ENCODE measurements at regions not wholly inside any gene's neighbourhood (a gene's known extent, or its start where the extent isn't known, plus 50 kb on each side); places are given as distances from the start of the nearest gene placed in this dataset.

GRCh38 chr2:155022531-155022930 is 324.0 kb downstream of the KCNJ3 start:
- TF ChIP-seq SIN3B (IDR thresholded peaks at IDR 0.05; ENCODE audit: low read depth) (no peak), CXXC5 (CRISPR knock-in tag; IDR thresholded peaks at IDR 0.05) (no peak), SRSF9 (IDR thresholded peaks at IDR 0.05; ENCODE audit: borderline replicate concordance, low read depth, low read length) (no peak), MCM7 (IDR thresholded peaks at IDR 0.05) (no peak), ZNF174 (CRISPR knock-in tag; IDR thresholded peaks at IDR 0.05) (no peak), KDM1A (IDR thresholded peaks at IDR 0.05) (no peak), CREBBP (IDR thresholded peaks at IDR 0.05; ENCODE audit: low read depth, low read length) (no peak), ZNF324 (CRISPR knock-in tag; IDR thresholded peaks at IDR 0.05) (no peak), KDM2B (CRISPR knock-in tag; IDR thresholded peaks at IDR 0.05) (no peak), ZNF143 (CRISPR knock-in tag; IDR thresholded peaks at IDR 0.05) (no peak), ZNF512 (tag; IDR thresholded peaks at IDR 0.05) (no peak), JUND (IDR thresholded peaks at IDR 0.05; ENCODE audit: borderline replicate concordance, low read depth, low read length) (no peak), JUND (tag; IDR thresholded peaks at IDR 0.05; ENCODE audit: borderline replicate concordance, low read depth, low read length) (no peak)
- TF ChIP-seq, protein P1, sequence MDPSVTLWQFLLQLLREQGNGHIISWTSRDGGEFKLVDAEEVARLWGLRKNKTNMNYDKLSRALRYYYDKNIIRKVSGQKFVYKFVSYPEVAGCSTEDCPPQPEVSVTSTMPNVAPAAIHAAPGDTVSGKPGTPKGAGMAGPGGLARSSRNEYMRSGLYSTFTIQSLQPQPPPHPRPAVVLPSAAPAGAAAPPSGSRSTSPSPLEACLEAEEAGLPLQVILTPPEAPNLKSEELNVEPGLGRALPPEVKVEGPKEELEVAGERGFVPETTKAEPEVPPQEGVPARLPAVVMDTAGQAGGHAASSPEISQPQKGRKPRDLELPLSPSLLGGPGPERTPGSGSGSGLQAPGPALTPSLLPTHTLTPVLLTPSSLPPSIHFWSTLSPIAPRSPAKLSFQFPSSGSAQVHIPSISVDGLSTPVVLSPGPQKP (CRISPR knock-in tag; IDR thresholded peaks at IDR 0.05), result no peak
- TF ChIP-seq, protein P2, sequence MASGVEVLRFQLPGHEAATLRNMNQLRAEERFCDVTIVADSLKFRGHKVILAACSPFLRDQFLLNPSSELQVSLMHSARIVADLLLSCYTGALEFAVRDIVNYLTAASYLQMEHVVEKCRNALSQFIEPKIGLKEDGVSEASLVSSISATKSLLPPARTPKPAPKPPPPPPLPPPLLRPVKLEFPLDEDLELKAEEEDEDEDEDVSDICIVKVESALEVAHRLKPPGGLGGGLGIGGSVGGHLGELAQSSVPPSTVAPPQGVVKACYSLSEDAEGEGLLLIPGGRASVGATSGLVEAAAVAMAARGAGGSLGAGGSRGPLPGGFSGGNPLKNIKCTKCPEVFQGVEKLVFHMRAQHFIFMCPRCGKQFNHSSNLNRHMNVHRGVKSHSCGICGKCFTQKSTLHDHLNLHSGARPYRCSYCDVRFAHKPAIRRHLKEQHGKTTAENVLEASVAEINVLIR (CRISPR knock-in tag; IDR thresholded peaks at IDR 0.05), result no peak
- Histone ChIP-seq H3K27me3 (ENCODE audit: control insufficient read depth in 2 of 2, insufficient read depth in 2 of 2, low read length in 2 of 2) (no peaks in the 10 kb centered on the region), H3K4me1 (replicated peaks in 1 of 2; ENCODE audit: control insufficient read depth in 2 of 2, insufficient read depth in 2 of 2, low read length in 2 of 2) (no peaks in the 10 kb centered on the region), H3K27ac (ENCODE audit: extremely low read depth, low read depth, low read length) (no peak overlapping the region), H3K9me1 (ENCODE audit: control insufficient read depth, insufficient read depth, low read length) (no peaks in the 10 kb centered on the region), H3K36me3 (ENCODE audit: control insufficient read depth, insufficient read depth, low read length) (no peaks in the 10 kb centered on the region), H3K9me3 (replicated peaks; ENCODE audit: control insufficient read depth, insufficient read depth, low read depth, low read length) (no peaks in the 10 kb centered on the region; the same call in 1 of the 2 replicates), H4K20me1 (replicated peaks; ENCODE audit: control insufficient read depth, insufficient read depth, low read length) (no peaks in the 10 kb centered on the region), H2AFZ (ENCODE audit: low read depth, low read length) (no peak overlapping the region), H3K4me3 (no peak overlapping the region), H3K79me2 (ENCODE audit: control insufficient read depth, insufficient read depth, low read length) (no peaks in the 10 kb centered on the region), H3K4me2 (ENCODE audit: insufficient read depth, low read length) (no peak overlapping the region), H3K9ac (ENCODE audit: insufficient read depth in 1 of 2, low read depth in 2 of 2, low read length in 2 of 2) (no peak overlapping the region)
- no peak for DNase-seq (ENCODE audit: extremely low read depth in 1 of 4, low spot score in 3 of 4)
- intact Hi-C loops (cut with micrococcal nuclease) (no loop called here), in situ Hi-C loops (cut with MboI) (no loop called here)
- no TSS peak for BruUV-seq (replicated peaks)
- ChIA-PET POLR2A (no interaction called here), CTCF (ENCODE audit: low intra/inter-chr PET ratio) (no interaction called here)
- no peak for ATAC-seq
- no peak for FAIRE-seq

Measured in K562 (cell line).